Activated CD8-positive, alpha-beta memory T cell treated with anti-CD3 and anti-CD28 coated beads, Interleukin-2, amount 50 U/mL, for 1 hour (primary cell): ENCODE measurements at regions not wholly inside any gene's neighbourhood (a gene's known extent, or its start where the extent isn't known, plus 50 kb on each side); places are given as distances from the start of the nearest gene placed in this dataset.

Experiments used
- DNase-seq: peaks from one replicate; pipeline ENCODE4 v3.0.0-alpha.2; 2020; ENCODE audit errors: extremely low read depth

DNA sequence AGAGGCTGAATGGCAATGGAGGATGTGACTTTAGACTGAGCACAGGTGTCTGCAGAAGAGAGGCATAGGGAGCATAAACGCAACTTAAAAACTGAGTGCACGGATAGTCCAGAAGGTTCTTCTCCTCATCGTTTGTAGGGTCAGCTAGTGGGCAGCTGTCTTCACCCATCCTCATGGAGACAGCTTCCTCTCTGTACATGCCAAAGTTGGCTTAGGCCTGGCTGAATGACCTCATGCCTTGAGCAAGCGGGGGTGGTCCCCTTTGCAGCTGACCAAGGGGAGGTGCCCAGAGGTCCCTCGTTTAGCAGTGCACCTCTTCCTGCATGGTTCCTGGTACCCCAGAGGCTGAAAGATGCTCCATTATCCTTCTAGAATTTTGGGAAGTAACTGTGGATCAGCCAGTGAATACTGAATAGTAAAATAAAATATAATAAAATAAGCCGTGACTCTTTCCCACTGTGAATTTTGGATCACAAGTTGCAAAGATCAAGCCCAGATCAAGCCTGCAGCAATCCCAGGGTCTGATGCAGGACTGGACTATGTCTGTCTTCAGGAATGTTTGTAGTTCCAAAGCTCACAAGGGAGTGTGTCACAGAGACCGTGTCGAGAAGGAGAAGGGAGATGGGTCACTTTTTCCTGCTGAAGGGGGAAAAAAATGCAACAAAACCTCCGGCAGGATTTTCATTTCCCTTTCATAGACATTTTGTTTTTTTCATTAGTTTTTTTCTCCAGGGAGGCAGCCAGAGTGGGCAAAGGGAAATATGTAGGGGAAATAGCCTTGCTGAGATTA is 295.3 kb upstream of the MKI67 start:
- no peak for DNase-seq

DNA sequence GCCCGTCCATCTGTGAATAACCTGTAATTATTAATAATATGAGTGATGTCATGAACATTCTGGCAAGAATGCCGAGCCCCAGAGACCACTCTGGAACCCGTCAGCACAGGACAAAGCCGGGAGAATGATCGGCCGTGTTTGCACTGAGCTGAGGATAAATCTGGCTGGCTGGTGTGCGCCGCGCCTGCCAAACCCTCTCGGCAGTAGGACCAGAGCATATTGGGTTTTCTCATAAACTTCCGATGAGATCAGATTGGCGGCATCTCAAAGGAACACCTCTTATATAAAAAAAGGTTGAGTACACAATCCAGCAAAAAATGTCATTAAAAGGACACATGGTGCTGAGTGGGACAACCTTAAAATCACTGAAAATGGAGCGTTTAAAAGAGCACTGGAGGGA is 296.0 kb upstream of the MKI67 start:
- DNase-seq, result no peak

GRCh38 chr10:128422999-128423398 is 296.8 kb upstream of the MKI67 start:
- no peak for DNase-seq

- no peak for DNase-seq
Measured at GRCh38 chr10:128429321-128429720, 303.1 kb upstream of the MKI67 start.

- no peak for DNase-seq
Measured at GRCh38 chr10:128429835-128430513, 303.8 kb upstream of the MKI67 start.

DNA sequence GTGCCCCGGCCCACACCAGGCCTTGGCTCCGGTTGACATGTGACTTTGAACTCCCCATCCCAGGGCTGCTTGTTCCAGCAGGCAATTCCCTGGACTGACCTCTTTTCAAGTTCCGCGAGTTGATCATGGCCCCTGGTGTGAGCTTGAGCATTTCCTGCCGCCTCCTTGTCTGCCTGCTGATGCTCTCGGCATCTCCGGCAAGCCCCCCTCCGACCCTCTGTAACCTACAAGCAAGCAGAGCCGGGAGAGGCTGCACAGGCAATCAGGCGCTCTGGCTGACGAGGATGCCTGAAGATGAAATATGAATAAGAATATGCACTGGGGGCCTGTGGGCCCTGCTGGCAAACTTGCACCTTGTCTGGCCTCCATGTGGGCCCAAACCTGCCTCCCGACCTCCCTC is 304.9 kb upstream of the MKI67 start:
- no peak for DNase-seq

- DNase-seq, result no peak
Measured at GRCh38 chr10:128431506-128431905, 305.3 kb upstream of the MKI67 start.

DNA sequence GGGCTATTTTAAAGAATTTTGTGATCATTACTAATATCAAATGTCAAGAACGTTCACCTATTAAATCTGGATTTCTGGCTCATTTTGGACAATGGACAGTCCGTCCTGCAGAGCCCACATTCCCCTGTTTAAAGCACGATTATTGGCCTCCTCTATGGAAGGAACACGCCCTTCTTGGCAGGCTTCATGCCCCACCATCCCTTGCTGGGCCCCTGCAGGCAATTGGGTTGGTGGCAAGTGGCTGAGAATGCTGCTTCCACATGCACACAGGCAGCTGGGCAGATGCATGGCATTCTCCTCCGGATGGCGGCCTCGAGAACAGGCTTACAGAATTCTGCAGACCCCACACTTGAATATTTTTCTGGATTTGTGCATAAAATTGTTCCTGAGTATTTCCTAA is 305.8 kb upstream of the MKI67 start:
- DNase-seq, result no peak

DNA sequence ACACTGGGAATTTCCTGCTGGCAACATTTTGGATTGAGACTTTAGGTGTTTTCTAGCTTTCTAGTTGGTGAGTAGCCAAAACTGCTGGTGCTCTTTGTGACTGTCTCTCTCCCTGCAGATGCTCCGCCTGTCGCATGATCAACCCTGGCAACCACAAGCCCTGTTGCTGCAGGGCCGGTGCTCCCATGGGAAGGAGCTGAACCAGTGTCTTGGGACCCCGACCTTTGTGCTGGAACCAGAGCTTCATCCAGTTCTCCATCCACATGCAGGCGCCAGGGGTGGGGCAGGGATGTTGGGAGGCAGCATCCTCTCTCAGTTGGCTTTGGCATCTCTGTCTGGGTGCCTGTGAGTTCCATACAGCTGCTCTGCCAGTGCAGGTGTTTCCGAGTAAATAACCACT is 306.2 kb upstream of the MKI67 start:
- no peak for DNase-seq

DNA sequence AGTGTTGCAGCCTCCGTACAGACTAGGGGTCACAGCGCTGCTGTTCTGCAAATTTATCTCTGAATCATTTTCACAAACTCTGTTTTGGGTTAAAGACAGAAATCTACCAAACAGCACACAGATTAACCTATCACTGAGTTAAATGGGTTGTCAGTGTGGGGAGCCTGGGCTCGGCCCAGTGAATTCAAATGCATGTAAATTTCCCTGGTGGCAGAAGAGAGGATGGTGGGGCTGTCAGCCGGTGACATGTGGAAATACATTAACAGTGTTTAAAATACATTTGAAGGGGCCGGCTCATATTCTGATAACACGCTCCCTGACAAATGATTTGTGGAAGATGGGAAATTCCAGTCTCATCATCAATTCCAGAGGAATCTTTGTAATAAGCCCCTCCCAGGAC is 309.6 kb upstream of the MKI67 start:
- DNase-seq, result no peak

- no peak for DNase-seq
Measured at GRCh38 chr10:128437786-128438345, 311.6 kb upstream of the MKI67 start.

DNA sequence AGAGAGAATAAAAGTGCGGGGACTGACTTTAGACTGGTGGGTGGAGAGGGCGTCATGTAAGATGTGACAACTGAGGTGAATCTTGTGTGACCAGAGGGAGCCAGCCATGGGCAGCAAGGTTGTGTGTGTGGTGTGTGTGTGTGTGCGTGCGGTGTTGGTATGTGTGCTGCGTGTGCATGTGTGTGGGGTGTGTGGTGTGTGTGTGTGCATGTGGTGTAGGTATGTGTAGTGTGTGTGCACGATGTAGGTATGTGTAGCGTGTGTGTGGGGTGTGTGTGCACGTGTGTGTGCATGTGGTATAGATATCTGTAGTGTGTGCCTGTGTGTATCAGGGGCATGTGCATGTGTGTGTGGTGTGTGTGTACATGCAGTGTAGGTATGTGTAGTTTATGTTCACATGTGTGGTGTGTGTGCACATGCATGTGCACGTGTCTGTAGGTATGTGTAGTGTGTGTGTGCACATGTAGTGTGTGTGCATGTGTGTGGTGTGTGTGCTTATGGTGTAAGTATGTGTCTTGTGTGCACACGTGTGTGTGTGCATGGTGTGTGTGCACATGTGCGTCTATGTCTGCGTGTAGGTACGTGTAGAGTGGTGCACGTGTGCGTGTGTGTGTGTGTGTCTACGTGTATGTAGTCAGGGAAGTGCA is 312.3 kb upstream of the MKI67 start:
- no peak for DNase-seq

DNA sequence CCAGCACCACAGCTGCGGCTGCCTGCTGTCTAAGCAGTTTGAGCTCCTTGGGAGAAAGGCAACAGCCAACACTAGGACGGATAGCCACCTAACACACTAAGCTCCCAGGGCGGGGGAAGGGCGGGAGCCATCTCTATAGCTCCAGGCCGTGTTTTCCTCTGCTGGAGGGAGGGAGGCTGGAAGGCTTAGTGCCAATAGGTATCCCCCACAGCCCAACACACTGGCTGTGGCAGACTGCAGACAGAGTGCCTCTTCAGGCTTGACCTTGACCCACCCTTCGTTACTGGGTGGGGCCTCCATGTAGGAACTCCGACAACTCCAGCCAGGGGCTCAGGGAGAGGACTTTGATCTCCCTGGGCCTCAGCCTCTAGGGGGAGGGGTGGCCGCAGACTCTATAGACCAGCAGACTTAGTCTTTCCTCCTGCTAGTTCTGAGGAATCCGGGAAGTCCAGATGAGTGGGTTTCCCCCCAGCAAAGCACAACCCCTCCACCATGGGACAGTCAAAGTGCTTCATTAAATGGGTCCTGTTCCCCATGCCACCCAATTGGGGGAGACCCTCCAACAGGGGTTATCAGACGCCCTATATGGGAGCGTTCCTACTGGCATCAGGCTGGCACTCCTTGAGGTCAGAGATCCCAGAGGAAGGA is 314.4 kb upstream of the MKI67 start:
- DNase-seq, result no peak

- no peak for DNase-seq
Measured at GRCh38 chr10:128443925-128444518, 317.8 kb upstream of the MKI67 start.

- DNase-seq, result no peak
Measured at GRCh38 chr10:128448796-128449195, 322.6 kb upstream of the MKI67 start.

DNA sequence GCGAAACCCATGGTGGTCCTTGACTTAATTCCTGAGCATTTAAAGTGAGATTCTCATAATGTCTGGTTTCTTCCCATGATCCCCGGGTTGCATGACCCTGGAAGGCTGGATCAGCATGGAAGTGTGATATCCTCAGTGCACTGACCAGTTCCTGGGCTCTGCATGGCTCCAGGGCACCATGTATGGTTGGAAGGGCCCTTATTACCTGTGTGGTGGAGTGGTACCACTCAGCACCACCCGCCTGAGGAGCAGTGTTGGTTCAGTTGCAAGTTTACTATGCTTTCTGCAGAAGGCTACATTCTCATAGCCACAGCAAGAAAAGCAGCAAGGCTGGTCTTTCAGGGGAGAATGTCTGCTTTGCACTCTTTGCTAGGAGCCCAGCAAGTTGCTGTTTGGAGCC is 325.7 kb upstream of the MKI67 start:
- DNase-seq, result no peak

DNA sequence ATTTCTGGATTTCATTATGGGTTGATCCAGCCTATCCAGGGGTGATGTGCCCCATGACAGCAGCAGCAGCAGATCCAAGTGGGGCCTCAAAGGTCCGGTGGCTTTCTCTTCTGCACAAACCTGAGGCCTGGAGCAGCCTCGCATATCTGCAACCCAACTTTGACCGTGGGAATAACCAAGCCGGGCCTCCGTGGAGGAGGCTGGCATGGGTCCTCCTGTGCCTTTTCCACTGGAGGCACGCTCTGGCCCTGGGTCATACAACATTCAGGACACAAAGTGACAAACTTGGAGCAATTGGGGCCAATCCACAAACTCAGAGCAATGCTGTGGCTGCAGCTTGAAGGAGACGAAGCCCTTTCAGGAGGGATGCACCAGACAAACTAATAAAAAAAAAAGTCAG is 330.0 kb upstream of the MKI67 start:
- DNase-seq, result no peak

DNA sequence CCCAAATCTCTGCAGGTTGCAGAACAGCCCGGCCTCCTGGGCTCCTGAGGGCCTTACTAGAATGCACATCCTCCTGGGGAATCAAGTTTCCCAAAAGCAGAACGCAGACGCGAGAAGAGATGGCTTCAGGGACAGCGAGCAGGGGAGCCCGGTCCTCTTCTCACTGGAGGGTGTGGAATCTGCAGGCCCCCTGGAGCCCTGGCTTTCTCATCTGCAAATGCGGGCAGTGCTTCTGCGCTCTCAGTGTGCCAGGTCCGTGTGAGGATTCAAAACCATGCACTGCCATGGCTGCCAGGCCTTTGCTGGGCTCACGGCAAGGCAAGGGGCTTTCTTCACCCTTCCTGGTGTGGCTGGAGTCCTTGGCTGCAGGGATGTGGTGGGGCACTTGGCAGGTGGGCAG is 330.9 kb upstream of the MKI67 start:
- no peak for DNase-seq

DNA sequence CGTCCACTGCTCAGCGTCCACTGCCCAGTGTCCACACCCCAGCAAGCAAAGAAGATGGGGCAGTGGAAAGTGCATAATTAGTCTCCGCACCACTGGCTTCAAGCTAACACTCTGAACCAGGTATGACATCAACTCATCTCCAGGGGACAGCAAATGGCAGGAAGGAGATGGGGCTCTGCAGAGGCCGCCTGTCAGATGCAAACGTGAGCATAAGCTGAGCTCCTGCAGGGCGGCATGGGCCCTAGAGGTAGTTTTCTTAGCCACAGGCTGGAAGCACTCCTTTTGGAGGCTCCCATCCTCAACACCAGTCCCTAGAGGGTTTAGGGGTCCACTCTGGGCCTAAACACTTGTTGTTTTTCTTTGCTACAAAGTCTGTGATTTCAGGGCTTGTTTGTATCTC is 335.8 kb upstream of the MKI67 start:
- no peak for DNase-seq

DNA sequence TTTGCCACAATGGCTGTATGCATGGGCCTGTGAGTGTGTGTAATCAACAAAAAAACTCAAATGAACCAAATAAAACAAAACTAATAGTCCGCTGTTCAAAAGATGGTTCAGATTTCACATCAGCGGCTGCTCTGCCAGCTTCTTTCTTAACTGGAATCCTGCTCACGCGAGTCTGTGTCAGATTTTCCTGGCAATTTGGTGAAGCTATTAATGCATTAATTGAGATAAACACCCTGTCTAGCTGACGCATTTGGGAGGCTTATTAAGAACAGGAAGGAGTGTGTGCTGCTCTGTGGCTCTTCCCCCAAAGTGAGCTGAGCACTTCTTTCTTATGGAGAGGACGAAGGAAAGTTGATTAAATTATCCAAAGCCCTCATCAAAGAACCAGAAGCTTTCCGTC is 336.6 kb upstream of the MKI67 start:
- DNase-seq, result no peak

- no peak for DNase-seq
Measured at GRCh38 chr10:128463991-128464760, 338.0 kb upstream of the MKI67 start.
